ENCODE measurements at regions not wholly inside any gene's neighbourhood (a gene's known extent, or its start where the extent isn't known, plus 50 kb on each side); places are given as distances from the start of the nearest gene placed in this dataset.

DNA sequence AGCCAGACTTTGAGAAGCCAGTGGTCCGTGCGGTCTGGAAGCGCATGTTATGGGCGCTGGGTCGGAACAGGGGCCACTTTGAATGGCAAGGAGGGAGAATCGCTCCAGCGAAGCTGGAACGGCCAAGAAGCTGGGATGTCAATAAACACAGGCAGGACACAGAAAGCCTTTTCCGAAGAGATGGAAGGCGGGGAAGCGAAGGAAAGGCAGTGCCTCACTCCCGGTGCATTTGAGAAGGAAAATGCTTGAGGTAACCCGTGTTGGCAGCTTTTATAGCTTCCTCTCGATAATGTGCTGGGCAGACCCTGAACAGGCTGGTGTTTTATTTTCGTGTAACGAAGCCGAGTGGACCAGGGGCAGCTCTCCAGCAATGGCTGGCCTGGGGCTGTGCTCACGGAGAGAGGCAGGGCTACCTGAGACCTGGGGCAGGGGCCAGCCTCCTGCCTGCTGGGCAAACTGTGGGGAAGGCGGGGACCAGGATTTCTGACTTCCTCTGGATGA lies 84.2 kb upstream of the SPRY4 start:
- DNase-seq, result no peak
- CTCF ChIA-PET, result no interaction called here
- no peaks in the 10 kb centered on the region for H3K36me3 ChIP-seq (ENCODE audit: control insufficient read depth in 4 of 4, insufficient read depth in 4 of 4, low read length in 3 of 4)
- H3K27ac ChIP-seq (ENCODE audit: insufficient read depth in 1 of 2, low read depth in 1 of 2, low read length in 2 of 2, poor library complexity in 1 of 2, severe bottlenecking in 2 of 2), result no peak overlapping the region
- H3K4me1 ChIP-seq (ENCODE audit: control extremely low read depth in 1 of 4, control insufficient read depth in 4 of 4, insufficient read depth in 4 of 4, low read length in 3 of 4), result no peaks in the 10 kb centered on the region
- H3K9me3 ChIP-seq (ENCODE audit: control extremely low read depth in 1 of 5, control insufficient read depth in 4 of 5, insufficient read depth in 2 of 5, low read depth in 1 of 5, low read length in 4 of 5), result no peaks in the 10 kb centered on the region
- peaks cover 0 to 5% (median 2%) of the 10 kb centered on the region in 5 experiments for H3K27me3 ChIP-seq (replicated peaks in 2 of 5; ENCODE audit: control insufficient read depth in 4 of 5, insufficient read depth in 5 of 5, low read length in 4 of 5)
- POLR2A ChIA-PET, result interaction anchor here (0.6 kb wide), 1 partner anchor 19 kb away, joined by 3 read pairs; no protein-coding TSS in a partner anchor
- 98% methylated on average over 19 of the region's 19 CpGs for WGBS (ENCODE audit: insufficient coverage)
- no peak overlapping the region for H3K4me3 ChIP-seq (ENCODE audit: control insufficient read depth in 1 of 7, extremely low read depth in 1 of 7, insufficient read depth in 4 of 7, low read depth in 2 of 7, low read length in 6 of 7)

DNA sequence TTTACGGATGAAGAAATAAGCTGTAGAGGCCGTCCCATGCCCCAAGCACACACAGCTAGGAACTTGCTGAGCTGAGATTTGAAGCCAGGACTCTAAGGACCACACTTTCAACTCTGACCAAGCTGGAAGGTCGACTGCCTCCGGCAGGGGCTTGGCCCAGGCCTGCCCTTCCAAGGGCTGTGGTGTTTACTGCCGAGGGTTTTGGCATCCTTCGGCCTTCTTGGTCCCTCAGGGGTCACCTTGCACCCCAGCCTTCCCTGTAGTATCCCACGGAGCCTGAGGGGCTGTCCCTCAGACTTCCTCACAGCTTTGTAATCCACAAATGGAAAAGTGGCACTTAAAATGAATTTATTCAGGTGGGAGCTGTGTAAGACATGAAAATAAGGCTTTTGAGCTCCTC lies 83.7 kb upstream of the SPRY4 start:
- Histone ChIP-seq H3K27ac (ENCODE audit: insufficient read depth in 1 of 2, low read depth in 1 of 2, low read length in 2 of 2, poor library complexity in 1 of 2, severe bottlenecking in 2 of 2) (no peak overlapping the region), H3K36me3 (ENCODE audit: control insufficient read depth in 4 of 4, insufficient read depth in 4 of 4, low read length in 3 of 4) (no peaks in the 10 kb centered on the region), H3K4me3 (ENCODE audit: control insufficient read depth in 1 of 7, extremely low read depth in 1 of 7, insufficient read depth in 4 of 7, low read depth in 2 of 7, low read length in 6 of 7) (no peak overlapping the region), H3K9me3 (ENCODE audit: control extremely low read depth in 1 of 5, control insufficient read depth in 4 of 5, insufficient read depth in 2 of 5, low read depth in 1 of 5, low read length in 4 of 5) (no peaks in the 10 kb centered on the region), H3K4me1 (ENCODE audit: control extremely low read depth in 1 of 4, control insufficient read depth in 4 of 4, insufficient read depth in 4 of 4, low read length in 3 of 4) (no peaks in the 10 kb centered on the region), H3K27me3 (replicated peaks in 2 of 5; ENCODE audit: control insufficient read depth in 4 of 5, insufficient read depth in 5 of 5, low read length in 4 of 5) (peaks cover 0 to 7% (median 2%) of the 10 kb centered on the region in 5 experiments)
- CTCF ChIA-PET, result no interaction called here
- POLR2A ChIA-PET, result interaction anchor here (0.6 kb wide), 1 partner anchor 20 kb away, joined by 3 read pairs; no protein-coding TSS in a partner anchor
- no peak for DNase-seq
- WGBS (ENCODE audit: insufficient coverage), result 95% methylated on average over 6 of the region's 7 CpGs

DNA sequence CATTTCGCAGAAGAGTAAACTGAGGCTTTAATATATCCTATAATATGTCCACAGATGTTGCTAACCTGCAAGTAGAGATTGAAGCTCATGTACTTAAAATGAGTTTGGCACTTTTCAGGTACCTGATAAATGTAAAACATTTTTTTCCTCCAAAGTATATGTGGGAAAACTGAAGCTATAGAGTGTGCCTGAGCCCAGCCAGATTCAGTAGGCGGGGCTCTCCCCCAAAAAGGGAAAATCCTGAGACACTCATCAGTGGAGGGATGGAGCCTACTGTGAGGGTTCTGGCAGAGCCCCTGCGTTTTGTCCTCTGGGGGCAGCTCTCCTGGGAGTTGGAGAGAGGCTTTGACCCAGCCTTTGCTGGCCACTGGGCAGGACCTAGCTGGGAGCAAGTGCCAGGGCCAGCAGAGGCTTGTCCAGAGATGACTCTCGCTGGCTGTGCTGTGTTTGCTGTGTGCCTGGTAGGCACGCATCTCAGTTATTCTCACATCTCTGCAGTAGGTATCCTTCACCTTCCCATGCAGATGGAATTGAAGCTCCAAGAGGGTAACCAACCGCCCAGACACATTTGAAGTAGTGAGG lies 81.1 kb upstream of the SPRY4 start:
- ChIA-PET POLR2A (no interaction called here), CTCF (interaction anchor here (0.7 to 1.9 kb wide), 2 partner anchors 8 to 9 kb away, joined by 4 read pairs; no protein-coding TSS in a partner anchor)
- Histone ChIP-seq H3K27ac (ENCODE audit: insufficient read depth in 1 of 2, low read depth in 1 of 2, low read length in 2 of 2, poor library complexity in 1 of 2, severe bottlenecking in 2 of 2) (no peak overlapping the region), H3K4me3 (ENCODE audit: control insufficient read depth in 1 of 7, extremely low read depth in 1 of 7, insufficient read depth in 4 of 7, low read depth in 2 of 7, low read length in 6 of 7) (no peak overlapping the region), H3K4me1 (ENCODE audit: control extremely low read depth in 1 of 4, control insufficient read depth in 4 of 4, insufficient read depth in 4 of 4, low read length in 3 of 4) (no peaks in the 10 kb centered on the region), H3K27me3 (replicated peaks in 2 of 5; ENCODE audit: control insufficient read depth in 4 of 5, insufficient read depth in 5 of 5, low read length in 4 of 5) (peaks cover 0 to 7% (median 2%) of the 10 kb centered on the region in 5 experiments), H3K36me3 (ENCODE audit: control insufficient read depth in 4 of 4, insufficient read depth in 4 of 4, low read length in 3 of 4) (no peaks in the 10 kb centered on the region), H3K9me3 (ENCODE audit: control extremely low read depth in 1 of 5, control insufficient read depth in 4 of 5, insufficient read depth in 2 of 5, low read depth in 1 of 5, low read length in 4 of 5) (no peaks in the 10 kb centered on the region)
- 92% methylated on average over 5 of the region's 6 CpGs for WGBS (ENCODE audit: insufficient coverage)
- DNase-seq, result no peak

DNA sequence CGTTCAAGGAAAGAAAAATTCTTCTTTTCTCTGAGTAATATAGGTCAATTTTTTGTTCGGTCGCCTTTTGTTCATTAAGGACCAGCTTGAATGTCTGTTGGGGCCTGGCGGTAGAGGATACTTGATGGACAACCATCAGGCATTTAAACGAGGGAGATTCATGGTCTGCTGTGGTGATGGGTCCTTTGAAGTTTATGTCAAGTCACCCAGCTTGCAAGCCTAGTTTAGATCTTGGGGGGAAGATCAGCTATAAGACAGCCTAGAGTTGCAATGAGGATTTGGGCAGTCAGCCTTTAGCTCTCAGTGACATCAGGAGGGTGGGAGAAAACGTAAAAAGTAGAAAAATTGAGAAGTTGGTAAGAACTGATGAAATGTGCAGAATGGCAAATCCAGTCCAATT lies 80.2 kb upstream of the SPRY4 start:
- Histone ChIP-seq H3K9me3 (ENCODE audit: control extremely low read depth in 1 of 5, control insufficient read depth in 4 of 5, insufficient read depth in 2 of 5, low read depth in 1 of 5, low read length in 4 of 5) (no peaks in the 10 kb centered on the region), H3K36me3 (ENCODE audit: control insufficient read depth in 4 of 4, insufficient read depth in 4 of 4, low read length in 3 of 4) (no peaks in the 10 kb centered on the region), H3K4me3 (ENCODE audit: control insufficient read depth in 1 of 7, extremely low read depth in 1 of 7, insufficient read depth in 4 of 7, low read depth in 2 of 7, low read length in 6 of 7) (no peak overlapping the region), H3K4me1 (ENCODE audit: control extremely low read depth in 1 of 4, control insufficient read depth in 4 of 4, insufficient read depth in 4 of 4, low read length in 3 of 4) (no peaks in the 10 kb centered on the region), H3K27me3 (replicated peaks in 2 of 5; ENCODE audit: control insufficient read depth in 4 of 5, insufficient read depth in 5 of 5, low read length in 4 of 5) (peaks cover 0 to 7% (median 2%) of the 10 kb centered on the region in 5 experiments), H3K27ac (ENCODE audit: insufficient read depth in 1 of 2, low read depth in 1 of 2, low read length in 2 of 2, poor library complexity in 1 of 2, severe bottlenecking in 2 of 2) (no peak overlapping the region)
- POLR2A ChIA-PET, result no interaction called here
- DNase-seq, result no peak
- CTCF ChIA-PET, result interaction anchor here (1.6 to 1.9 kb wide), 2 partner anchors 9 to 10 kb away, joined by 4 to 5 read pairs; no protein-coding TSS in a partner anchor
- WGBS (ENCODE audit: insufficient coverage), result 85% methylated on average over 6 of the region's 6 CpGs

DNA sequence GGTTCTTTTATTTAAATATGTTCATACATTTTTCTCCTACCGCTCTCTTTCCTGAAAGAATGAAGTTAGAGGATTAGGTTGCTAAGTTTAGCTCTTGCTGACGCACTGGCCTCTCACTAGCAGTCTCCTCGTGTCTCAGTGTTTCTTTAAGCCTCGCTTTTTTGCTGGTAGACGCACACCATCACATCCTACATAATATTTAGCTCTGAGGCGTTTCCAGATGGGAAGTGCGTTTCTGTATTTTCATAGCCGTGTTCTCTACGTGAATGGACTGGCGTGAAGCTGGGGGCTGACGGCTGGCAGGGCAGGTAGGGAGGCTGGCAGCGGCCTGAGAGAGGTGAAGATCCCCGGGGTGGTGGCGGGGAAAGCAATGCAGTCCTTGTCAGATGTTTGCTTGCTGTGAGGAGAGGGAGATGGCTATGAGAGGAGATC lies 79.2 kb upstream of the SPRY4 start:
- Histone ChIP-seq H3K9me3 (ENCODE audit: control extremely low read depth in 1 of 5, control insufficient read depth in 4 of 5, insufficient read depth in 2 of 5, low read depth in 1 of 5, low read length in 4 of 5) (no peaks in the 10 kb centered on the region), H3K27me3 (replicated peaks in 2 of 5; ENCODE audit: control insufficient read depth in 4 of 5, insufficient read depth in 5 of 5, low read length in 4 of 5) (peaks cover 0 to 7% (median 2%) of the 10 kb centered on the region in 5 experiments), H3K4me3 (ENCODE audit: control insufficient read depth in 1 of 7, extremely low read depth in 1 of 7, insufficient read depth in 4 of 7, low read depth in 2 of 7, low read length in 6 of 7) (no peak overlapping the region), H3K36me3 (ENCODE audit: control insufficient read depth in 4 of 4, insufficient read depth in 4 of 4, low read length in 3 of 4) (no peaks in the 10 kb centered on the region), H3K27ac (ENCODE audit: insufficient read depth in 1 of 2, low read depth in 1 of 2, low read length in 2 of 2, poor library complexity in 1 of 2, severe bottlenecking in 2 of 2) (no peak overlapping the region), H3K4me1 (ENCODE audit: control extremely low read depth in 1 of 4, control insufficient read depth in 4 of 4, insufficient read depth in 4 of 4, low read length in 3 of 4) (no peaks in the 10 kb centered on the region)
- no peak for DNase-seq
- CTCF ChIA-PET, result interaction anchor here (1.0 to 1.6 kb wide), 2 partner anchors 10 to 11 kb away, joined by 3 to 5 read pairs; no protein-coding TSS in a partner anchor
- POLR2A ChIA-PET, result no interaction called here
- WGBS (ENCODE audit: insufficient coverage), result 97% methylated on average over 7 of the region's 14 CpGs

- Histone ChIP-seq H3K4me1 (ENCODE audit: control extremely low read depth in 1 of 4, control insufficient read depth in 4 of 4, insufficient read depth in 4 of 4, low read length in 3 of 4) (no peaks in the 10 kb centered on the region), H3K4me3 (ENCODE audit: control insufficient read depth in 1 of 7, extremely low read depth in 1 of 7, insufficient read depth in 4 of 7, low read depth in 2 of 7, low read length in 6 of 7) (no peak overlapping the region), H3K36me3 (ENCODE audit: control insufficient read depth in 4 of 4, insufficient read depth in 4 of 4, low read length in 3 of 4) (no peaks in the 10 kb centered on the region), H3K9me3 (ENCODE audit: control extremely low read depth in 1 of 5, control insufficient read depth in 4 of 5, insufficient read depth in 2 of 5, low read depth in 1 of 5, low read length in 4 of 5) (no peaks in the 10 kb centered on the region), H3K27ac (ENCODE audit: insufficient read depth in 1 of 2, low read depth in 1 of 2, low read length in 2 of 2, poor library complexity in 1 of 2, severe bottlenecking in 2 of 2) (no peak overlapping the region), H3K27me3 (replicated peaks in 2 of 5; ENCODE audit: control insufficient read depth in 4 of 5, insufficient read depth in 5 of 5, low read length in 4 of 5) (peaks cover 0 to 7% (median 2%) of the 10 kb centered on the region in 5 experiments)
- ChIA-PET POLR2A (no interaction called here), CTCF (interaction anchor here (1.0 to 1.6 kb wide), 2 partner anchors 10 to 12 kb away, joined by 3 to 5 read pairs; no protein-coding TSS in a partner anchor)
- 83% methylated on average over 5 of the region's 7 CpGs for WGBS (ENCODE audit: insufficient coverage)
- no peak for DNase-seq
These were observed 78.8 kb upstream of the SPRY4 start for GRCh38 chr5:142403583-142403982.

GRCh38 chr5:142402752-142403318 lies 78.0 kb upstream of the SPRY4 start:
- Histone ChIP-seq H3K27me3 (replicated peaks in 2 of 5; ENCODE audit: control insufficient read depth in 4 of 5, insufficient read depth in 5 of 5, low read length in 4 of 5) (peaks cover 0 to 7% (median 2%) of the 10 kb centered on the region in 5 experiments), H3K9me3 (ENCODE audit: control extremely low read depth in 1 of 5, control insufficient read depth in 4 of 5, insufficient read depth in 2 of 5, low read depth in 1 of 5, low read length in 4 of 5) (no peaks in the 10 kb centered on the region), H3K27ac (ENCODE audit: insufficient read depth in 1 of 2, low read depth in 1 of 2, low read length in 2 of 2, poor library complexity in 1 of 2, severe bottlenecking in 2 of 2) (no peak overlapping the region), H3K36me3 (ENCODE audit: control insufficient read depth in 4 of 4, insufficient read depth in 4 of 4, low read length in 3 of 4) (no peaks in the 10 kb centered on the region), H3K4me3 (ENCODE audit: control insufficient read depth in 1 of 7, extremely low read depth in 1 of 7, insufficient read depth in 4 of 7, low read depth in 2 of 7, low read length in 6 of 7) (no peak overlapping the region), H3K4me1 (ENCODE audit: control extremely low read depth in 1 of 4, control insufficient read depth in 4 of 4, insufficient read depth in 4 of 4, low read length in 3 of 4) (no peaks in the 10 kb centered on the region)
- ChIA-PET POLR2A (no interaction called here), CTCF (interaction anchor here (0.6 kb wide), 1 partner anchor 79 kb away, joined by 3 read pairs; no protein-coding TSS in a partner anchor)
- WGBS (ENCODE audit: insufficient coverage), result 93% methylated on average over 2 of the region's 3 CpGs
- no peak for DNase-seq
